ENCODE measurements at regions not wholly inside any gene's neighbourhood (a gene's known extent, or its start where the extent isn't known, plus 50 kb on each side); places are given as distances from the start of the nearest gene placed in this dataset.

GRCh38 chr16:48836067-48836466 is 226.1 kb upstream of the N4BP1 start:
- DNase-seq (ENCODE audit: low spot score), result no peak

- DNase-seq (ENCODE audit: low spot score), result no peak
These were observed 224.6 kb upstream of the N4BP1 start for GRCh38 chr16:48834576-48834975.

- DNase-seq (ENCODE audit: low spot score), result no peak
These were observed 223.5 kb upstream of the N4BP1 start for GRCh38 chr16:48833461-48833860.

GRCh38 chr16:48831076-48831722 is 221.2 kb upstream of the N4BP1 start:
- no peak for DNase-seq (ENCODE audit: low spot score)

GRCh38 chr16:48829336-48830310 is 219.6 kb upstream of the N4BP1 start:
- no peak for DNase-seq (ENCODE audit: low spot score)

GRCh38 chr16:48824271-48824670 is 214.3 kb upstream of the N4BP1 start:
- DNase-seq (ENCODE audit: low spot score), result no peak

GRCh38 chr16:48822431-48822830 is 212.5 kb upstream of the N4BP1 start:
- DNase-seq (ENCODE audit: low spot score), result no peak

GRCh38 chr16:48820379-48820778 is 210.4 kb upstream of the N4BP1 start:
- DNase-seq (ENCODE audit: low spot score), result no peak

GRCh38 chr16:48818257-48818656 is 208.3 kb upstream of the N4BP1 start:
- DNase-seq (ENCODE audit: low spot score), result no peak

- no peak for DNase-seq (ENCODE audit: low spot score)
These were observed 207.1 kb upstream of the N4BP1 start for GRCh38 chr16:48817032-48817431.

GRCh38 chr16:48816393-48816792 is 206.4 kb upstream of the N4BP1 start:
- no peak for DNase-seq (ENCODE audit: low spot score)

GRCh38 chr16:48814994-48815393 is 205.0 kb upstream of the N4BP1 start:
- DNase-seq (ENCODE audit: low spot score), result no peak

- no peak for DNase-seq (ENCODE audit: low spot score)
These were observed 203.5 kb upstream of the N4BP1 start for GRCh38 chr16:48813485-48813884.

GRCh38 chr16:48812856-48813255 is 202.9 kb upstream of the N4BP1 start:
- DNase-seq (ENCODE audit: low spot score), result no peak

- no peak for DNase-seq (ENCODE audit: low spot score)
These were observed 201.5 kb upstream of the N4BP1 start for GRCh38 chr16:48811478-48811877.

GRCh38 chr16:48810803-48811453 is 200.9 kb upstream of the N4BP1 start:
- DNase-seq (ENCODE audit: low spot score), result no peak

- DNase-seq (ENCODE audit: low spot score), result no peak
These were observed 200.4 kb upstream of the N4BP1 start for GRCh38 chr16:48810436-48810802.

- no peak for DNase-seq (ENCODE audit: low spot score)
These were observed 180.2 kb upstream of the N4BP1 start for GRCh38 chr16:48790151-48790550.

GRCh38 chr16:48788475-48788874 is 178.5 kb upstream of the N4BP1 start:
- no peak for DNase-seq (ENCODE audit: low spot score)

- no peak for DNase-seq (ENCODE audit: low spot score)
These were observed 135.6 kb upstream of the N4BP1 start for GRCh38 chr16:48745541-48745940.

- no peak for DNase-seq (ENCODE audit: low spot score)
These were observed 131.0 kb upstream of the N4BP1 start for GRCh38 chr16:48740964-48741363.

- no peak for DNase-seq (ENCODE audit: low spot score)
These were observed 124.2 kb upstream of the N4BP1 start for GRCh38 chr16:48734220-48734619.
